ENCODE measurements at regions not wholly inside any gene's neighbourhood (a gene's known extent, or its start where the extent isn't known, plus 50 kb on each side); places are given as distances from the start of the nearest gene placed in this dataset.

DNA sequence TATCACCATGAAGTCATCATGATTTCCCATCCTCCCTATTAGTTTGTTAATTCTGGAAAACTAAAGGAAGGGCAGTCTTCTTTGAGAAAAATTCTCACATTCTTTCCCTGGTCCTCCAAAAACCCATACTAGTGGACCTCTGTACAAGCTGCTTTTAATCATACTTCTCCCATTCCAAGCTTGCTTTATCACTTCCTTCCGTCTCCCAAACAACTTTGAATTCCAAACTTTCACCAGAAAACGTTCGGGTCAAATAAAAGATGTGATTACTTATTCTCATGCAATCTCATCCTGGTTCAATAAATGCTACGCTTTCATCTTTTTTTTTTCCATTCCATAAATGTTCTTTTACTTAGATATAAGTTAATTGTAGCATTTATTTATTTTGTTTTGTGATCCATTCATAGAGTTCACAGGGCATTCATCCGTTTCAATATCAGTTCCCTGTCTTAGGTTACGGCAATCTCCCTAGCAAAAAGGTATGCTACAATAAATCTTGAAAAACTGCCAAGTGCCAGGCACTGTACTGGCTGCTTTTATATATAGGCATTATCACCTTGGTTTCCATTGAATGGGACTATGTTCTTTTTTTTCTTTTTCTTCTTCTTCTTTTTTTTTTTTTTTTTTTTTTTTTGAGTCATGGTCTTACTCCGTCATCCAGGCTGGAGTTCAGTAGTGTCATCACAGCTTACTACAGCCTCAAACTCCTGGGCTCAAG lies 100.2 kb upstream of the GREM2 start:
- no TSS peak for BruUV-seq (replicated peaks)
- in situ Hi-C loops (cut with MboI; ENCODE audit: low sequenced_read_pairs) (no loop called here), dilution Hi-C loops (cut with HindIII; ENCODE audit: low sequenced_read_pairs, unreplicated experiment) (loop anchor here (25.0 kb wide), 1 partner anchor 500 kb away; no protein-coding TSS in a partner anchor), intact Hi-C loops (cut with micrococcal nuclease) (no loop called here)
- Histone ChIP-seq H4K5ac (ENCODE audit: low read depth, low read length) (peak overlapping the region; percentile 73), H3K9ac (ENCODE audit: low read depth, low read length) (no peak overlapping the region), H2AK9ac (replicated peaks; ENCODE audit: low read depth, low read length, poor library complexity) (no peak overlapping the region), H3K23ac (ENCODE audit: low read depth, low read length) (peak overlapping the region; percentile 82; the same call in 1 of the 2 replicates), H2BK15ac (ENCODE audit: low read depth, low read length) (peak overlapping the region; percentile 72; the same call in 1 of the 3 replicates), H4K8ac (ENCODE audit: low read depth in 2 of 2, low read length in 2 of 2) (peak overlapping the region; percentile 18 to 89; a peak in 2 of 4 replicates), H3K27me3 (ENCODE audit: control insufficient read depth, insufficient read depth, low read length) (no peaks in the 10 kb centered on the region), H3K27ac (ENCODE audit: insufficient read depth, low read length) (peak overlapping the region; percentile 50; the same call in 1 of the 2 replicates), H4K91ac (ENCODE audit: insufficient read depth, low read depth, low read length) (peak overlapping the region; percentile 89), H3K4me1 (ENCODE audit: control insufficient read depth, insufficient read depth, low read length) (peaks cover 12% of the 10 kb centered on the region), H3K4me3 (ENCODE audit: insufficient read depth, low read depth, low read length) (no peak overlapping the region), H4K20me1 (ENCODE audit: insufficient read depth, low read length) (no peaks in the 10 kb centered on the region), H3K4ac (ENCODE audit: low read depth, low read length) (peak overlapping the region; percentile 93; the same call in 1 of the 2 replicates), H3K79me1 (ENCODE audit: low read depth in 1 of 2, low read length in 2 of 2) (no peaks in the 10 kb centered on the region), H3K36me3 (ENCODE audit: control insufficient read depth, insufficient read depth, low read length) (no peaks in the 10 kb centered on the region), H2AK5ac (ENCODE audit: low read depth, low read length) (peak overlapping the region; percentile 80; the same call in 1 of the 2 replicates), H3K9me3 (ENCODE audit: control insufficient read depth, insufficient read depth, low read length) (no peaks in the 10 kb centered on the region), H3K9me1 (ENCODE audit: insufficient read depth, low read length) (peaks cover 10% of the 10 kb centered on the region), H2BK5ac (ENCODE audit: low read depth, low read length, poor library complexity, severe bottlenecking) (peak overlapping the region; percentile 74), H2BK20ac (ENCODE audit: low read depth, low read length) (peak overlapping the region; percentile 95), H2BK120ac (ENCODE audit: low read depth, low read length) (peak overlapping the region; percentile 95), H3K14ac (replicated peaks; ENCODE audit: low read depth, low read length) (peak overlapping the region; percentile 77; the same call in 1 of the 2 replicates), H3K18ac (ENCODE audit: low read depth, low read length) (peak overlapping the region; percentile 95), H2AFZ (replicated peaks; ENCODE audit: low read length, poor library complexity) (no peak overlapping the region), H3K56ac (ENCODE audit: extremely low read depth, insufficient read depth, low read length) (peak overlapping the region; percentile 61; the same call in 1 of the 2 replicates), H3K4me2 (ENCODE audit: low read depth, low read length) (no peak overlapping the region; the same call in 1 of the 2 replicates)
- WGBS, 2 experiments (ENCODE audit: extremely low coverage in 2 of 2, insufficient read length in 1 of 2): 20% methylated on average over 1 of the region's 7 CpGs; no CpG with 5 or more reads in 1 of the 2 experiments
- CTCF ChIA-PET: no interaction called here
- peak; percentile 81 for DNase-seq
- ATAC-seq (ENCODE audit: low read depth): peak; percentile 46
- POLR2A ChIA-PET (ENCODE audit: unreplicated experiment): no interaction called here
- no peak for TF ChIP-seq BHLHE40 (IDR thresholded peaks at IDR 0.05; ENCODE audit: low read depth, low read length)
- no peak for TF ChIP-seq CHD1 (IDR thresholded peaks at IDR 0.05; ENCODE audit: low read depth, low read length)
- no peak for TF ChIP-seq RAD21 (IDR thresholded peaks at IDR 0.05; ENCODE audit: low read length)
- TF ChIP-seq, protein P1, sequence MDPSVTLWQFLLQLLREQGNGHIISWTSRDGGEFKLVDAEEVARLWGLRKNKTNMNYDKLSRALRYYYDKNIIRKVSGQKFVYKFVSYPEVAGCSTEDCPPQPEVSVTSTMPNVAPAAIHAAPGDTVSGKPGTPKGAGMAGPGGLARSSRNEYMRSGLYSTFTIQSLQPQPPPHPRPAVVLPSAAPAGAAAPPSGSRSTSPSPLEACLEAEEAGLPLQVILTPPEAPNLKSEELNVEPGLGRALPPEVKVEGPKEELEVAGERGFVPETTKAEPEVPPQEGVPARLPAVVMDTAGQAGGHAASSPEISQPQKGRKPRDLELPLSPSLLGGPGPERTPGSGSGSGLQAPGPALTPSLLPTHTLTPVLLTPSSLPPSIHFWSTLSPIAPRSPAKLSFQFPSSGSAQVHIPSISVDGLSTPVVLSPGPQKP (IDR thresholded peaks at IDR 0.05; ENCODE audit: borderline replicate concordance, low read depth, low read length): no peak
- TF ChIP-seq RFX5 (IDR thresholded peaks at IDR 0.05; ENCODE audit: low read depth, low read length): no peak
- TF ChIP-seq, protein P2, sequence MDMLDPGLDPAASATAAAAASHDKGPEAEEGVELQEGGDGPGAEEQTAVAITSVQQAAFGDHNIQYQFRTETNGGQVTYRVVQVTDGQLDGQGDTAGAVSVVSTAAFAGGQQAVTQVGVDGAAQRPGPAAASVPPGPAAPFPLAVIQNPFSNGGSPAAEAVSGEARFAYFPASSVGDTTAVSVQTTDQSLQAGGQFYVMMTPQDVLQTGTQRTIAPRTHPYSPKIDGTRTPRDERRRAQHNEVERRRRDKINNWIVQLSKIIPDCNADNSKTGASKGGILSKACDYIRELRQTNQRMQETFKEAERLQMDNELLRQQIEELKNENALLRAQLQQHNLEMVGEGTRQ (IDR thresholded peaks at IDR 0.05; ENCODE audit: low read depth, low read length): no peak
- no peak for TF ChIP-seq SMC3 (IDR thresholded peaks at IDR 0.05; ENCODE audit: low read depth, low read length)
- no peak for TF ChIP-seq RCOR1 (IDR thresholded peaks at IDR 0.05; ENCODE audit: insufficient replicate concordance, low read length)
- no peak for TF ChIP-seq NFE2L2 (IDR thresholded peaks at IDR 0.05; ENCODE audit: low read depth, low read length)
- TF ChIP-seq, protein P3, sequence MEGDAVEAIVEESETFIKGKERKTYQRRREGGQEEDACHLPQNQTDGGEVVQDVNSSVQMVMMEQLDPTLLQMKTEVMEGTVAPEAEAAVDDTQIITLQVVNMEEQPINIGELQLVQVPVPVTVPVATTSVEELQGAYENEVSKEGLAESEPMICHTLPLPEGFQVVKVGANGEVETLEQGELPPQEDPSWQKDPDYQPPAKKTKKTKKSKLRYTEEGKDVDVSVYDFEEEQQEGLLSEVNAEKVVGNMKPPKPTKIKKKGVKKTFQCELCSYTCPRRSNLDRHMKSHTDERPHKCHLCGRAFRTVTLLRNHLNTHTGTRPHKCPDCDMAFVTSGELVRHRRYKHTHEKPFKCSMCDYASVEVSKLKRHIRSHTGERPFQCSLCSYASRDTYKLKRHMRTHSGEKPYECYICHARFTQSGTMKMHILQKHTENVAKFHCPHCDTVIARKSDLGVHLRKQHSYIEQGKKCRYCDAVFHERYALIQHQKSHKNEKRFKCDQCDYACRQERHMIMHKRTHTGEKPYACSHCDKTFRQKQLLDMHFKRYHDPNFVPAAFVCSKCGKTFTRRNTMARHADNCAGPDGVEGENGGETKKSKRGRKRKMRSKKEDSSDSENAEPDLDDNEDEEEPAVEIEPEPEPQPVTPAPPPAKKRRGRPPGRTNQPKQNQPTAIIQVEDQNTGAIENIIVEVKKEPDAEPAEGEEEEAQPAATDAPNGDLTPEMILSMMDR (conservative IDR thresholded peaks at IDR 0.05; ENCODE audit: low read depth, low read length): no peak
